ENCODE measurements at regions not wholly inside any gene's neighbourhood (a gene's known extent, or its start where the extent isn't known, plus 50 kb on each side); places are given as distances from the start of the nearest gene placed in this dataset.

DNA sequence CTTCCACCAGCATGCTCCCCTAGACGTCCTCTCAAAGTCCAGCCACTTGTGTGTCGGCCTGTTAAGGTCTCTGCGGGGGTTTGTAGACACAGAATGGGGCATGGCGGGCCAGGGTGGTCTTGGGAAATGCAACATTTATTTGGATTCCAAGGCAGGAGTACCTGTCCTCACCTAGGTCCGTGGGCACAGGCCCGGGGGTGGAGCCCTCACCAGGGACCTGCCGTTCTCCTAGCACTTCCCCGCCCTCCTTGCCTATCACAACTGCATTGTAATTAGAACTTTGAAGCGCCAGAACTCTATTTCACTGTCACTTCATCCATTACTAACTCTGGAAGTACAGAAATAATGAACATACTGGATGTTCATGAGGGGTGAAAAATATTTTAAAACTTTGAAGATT is 268.3 kb upstream of the ACTBL2 start:
- Histone ChIP-seq H2AFZ (ENCODE audit: insufficient read depth, low read depth, low read length, poor library complexity, severe bottlenecking) (no peak overlapping the region), H3K9ac (ENCODE audit: low read length) (no peak overlapping the region), H3K4me2 (replicated peaks; ENCODE audit: low read depth, low read length, poor library complexity, severe bottlenecking) (no peak overlapping the region), H3K27me3 (replicated peaks in 1 of 4; ENCODE audit: control extremely low read depth in 1 of 4, control insufficient read depth in 3 of 4, insufficient read depth in 4 of 4, low read length in 3 of 4) (peaks cover 0 to 4% (median 0%) of the 10 kb centered on the region in 4 experiments), H3K36me3 (replicated peaks in 1 of 2; ENCODE audit: control extremely low read depth in 1 of 2, control insufficient read depth in 1 of 2, extremely low read depth in 1 of 2, insufficient read depth in 2 of 2, low read length in 1 of 2) (no peaks in the 10 kb centered on the region), H4K20me1 (ENCODE audit: control insufficient read depth, insufficient read depth, low read length, poor library complexity, severe bottlenecking) (no peaks in the 10 kb centered on the region), H3K9me3 (ENCODE audit: control extremely low read depth in 1 of 3, control insufficient read depth in 2 of 3, insufficient read depth in 1 of 3, low read length in 2 of 3) (peaks cover 0 to 4% (median 0%) of the 10 kb centered on the region in 3 donors), H3K4me1 (ENCODE audit: control insufficient read depth in 2 of 2, insufficient read depth in 2 of 2, low read length in 2 of 2) (no peaks in the 10 kb centered on the region), H3K4me3 (ENCODE audit: control extremely low read depth in 1 of 5, extremely low read depth in 1 of 5, insufficient read depth in 1 of 5, low read depth in 2 of 5, low read length in 4 of 5) (no peak overlapping the region), H3K27ac (ENCODE audit: low read length in 2 of 2) (no peak overlapping the region), H3K79me2 (ENCODE audit: control insufficient read depth, insufficient read depth, low read length) (no peaks in the 10 kb centered on the region)
- no peak overlapping the region for H3K4me3 Mint-ChIP-seq
- ATAC-seq (ENCODE audit: low read depth), result no peak
- intact Hi-C loops (cut with micrococcal nuclease), result no loop called here
- no peaks in the 10 kb centered on the region for H3K4me1 Mint-ChIP-seq
- 98% methylated on average over 7 of the region's 9 CpGs for WGBS (ENCODE audit: insufficient coverage)
- H3K27me3 Mint-ChIP-seq, result peaks cover 4% of the 10 kb centered on the region
- ChIA-PET CTCF (no interaction called here), POLR2A (no interaction called here)
- no peaks in the 10 kb centered on the region for H3K9me3 Mint-ChIP-seq (ENCODE audit: insufficient read depth)
- TF ChIP-seq, protein P1, sequence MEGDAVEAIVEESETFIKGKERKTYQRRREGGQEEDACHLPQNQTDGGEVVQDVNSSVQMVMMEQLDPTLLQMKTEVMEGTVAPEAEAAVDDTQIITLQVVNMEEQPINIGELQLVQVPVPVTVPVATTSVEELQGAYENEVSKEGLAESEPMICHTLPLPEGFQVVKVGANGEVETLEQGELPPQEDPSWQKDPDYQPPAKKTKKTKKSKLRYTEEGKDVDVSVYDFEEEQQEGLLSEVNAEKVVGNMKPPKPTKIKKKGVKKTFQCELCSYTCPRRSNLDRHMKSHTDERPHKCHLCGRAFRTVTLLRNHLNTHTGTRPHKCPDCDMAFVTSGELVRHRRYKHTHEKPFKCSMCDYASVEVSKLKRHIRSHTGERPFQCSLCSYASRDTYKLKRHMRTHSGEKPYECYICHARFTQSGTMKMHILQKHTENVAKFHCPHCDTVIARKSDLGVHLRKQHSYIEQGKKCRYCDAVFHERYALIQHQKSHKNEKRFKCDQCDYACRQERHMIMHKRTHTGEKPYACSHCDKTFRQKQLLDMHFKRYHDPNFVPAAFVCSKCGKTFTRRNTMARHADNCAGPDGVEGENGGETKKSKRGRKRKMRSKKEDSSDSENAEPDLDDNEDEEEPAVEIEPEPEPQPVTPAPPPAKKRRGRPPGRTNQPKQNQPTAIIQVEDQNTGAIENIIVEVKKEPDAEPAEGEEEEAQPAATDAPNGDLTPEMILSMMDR (IDR thresholded peaks at IDR 0.05), result no peak
- no peak for TF ChIP-seq EZH2 (IDR thresholded peaks at IDR 0.05; ENCODE audit: borderline replicate concordance, insufficient read depth, low read depth, low read length, poor library complexity, severe bottlenecking)
- no peak overlapping the region for H3K27ac Mint-ChIP-seq
- no peak for DNase-seq

GRCh38 chr5:57750282-57750681 is 267.7 kb upstream of the ACTBL2 start:
- DNase-seq, result no peak
- H3K4me3 Mint-ChIP-seq, result no peak overlapping the region
- H3K27ac Mint-ChIP-seq, result no peak overlapping the region
- H3K27me3 Mint-ChIP-seq, result peaks cover 4% of the 10 kb centered on the region
- H3K4me2 ChIP-seq (replicated peaks; ENCODE audit: low read depth, low read length, poor library complexity, severe bottlenecking), result no peak overlapping the region
- H3K9me3 Mint-ChIP-seq (ENCODE audit: insufficient read depth), result no peaks in the 10 kb centered on the region
- no peak for ATAC-seq (ENCODE audit: low read depth)
- no peaks in the 10 kb centered on the region for H4K20me1 ChIP-seq (ENCODE audit: control insufficient read depth, insufficient read depth, low read length, poor library complexity, severe bottlenecking)
- WGBS (ENCODE audit: insufficient coverage), result 92% methylated on average over 8 of the region's 10 CpGs
- H3K9me3 ChIP-seq (ENCODE audit: control extremely low read depth in 1 of 3, control insufficient read depth in 2 of 3, insufficient read depth in 1 of 3, low read length in 2 of 3), result peaks cover 0 to 4% (median 0%) of the 10 kb centered on the region in 3 donors
- CTCF ChIA-PET, result interaction anchor here (1.3 kb wide), 1 partner anchor 10 kb away, joined by 4 read pairs; no protein-coding TSS in a partner anchor
- no peak overlapping the region for H3K9ac ChIP-seq (ENCODE audit: low read length)
- no peaks in the 10 kb centered on the region for H3K36me3 ChIP-seq (replicated peaks in 1 of 2; ENCODE audit: control extremely low read depth in 1 of 2, control insufficient read depth in 1 of 2, extremely low read depth in 1 of 2, insufficient read depth in 2 of 2, low read length in 1 of 2)
- H3K27me3 ChIP-seq (replicated peaks in 1 of 4; ENCODE audit: control extremely low read depth in 1 of 4, control insufficient read depth in 3 of 4, insufficient read depth in 4 of 4, low read length in 3 of 4), result peaks cover 0 to 4% (median 0%) of the 10 kb centered on the region in 4 experiments
- H3K4me1 ChIP-seq (ENCODE audit: control insufficient read depth in 2 of 2, insufficient read depth in 2 of 2, low read length in 2 of 2), result no peaks in the 10 kb centered on the region
- POLR2A ChIA-PET, result no interaction called here
- no peak overlapping the region for H3K4me3 ChIP-seq (ENCODE audit: control extremely low read depth in 1 of 5, extremely low read depth in 1 of 5, insufficient read depth in 1 of 5, low read depth in 2 of 5, low read length in 4 of 5)
- no peak overlapping the region for H3K27ac ChIP-seq (ENCODE audit: low read length in 2 of 2)
- no peaks in the 10 kb centered on the region for H3K79me2 ChIP-seq (ENCODE audit: control insufficient read depth, insufficient read depth, low read length)
- TF ChIP-seq, protein P1 (IDR thresholded peaks at IDR 0.05), result no peak
- TF ChIP-seq EZH2 (IDR thresholded peaks at IDR 0.05; ENCODE audit: borderline replicate concordance, insufficient read depth, low read depth, low read length, poor library complexity, severe bottlenecking), result no peak
- no peak overlapping the region for H2AFZ ChIP-seq (ENCODE audit: insufficient read depth, low read depth, low read length, poor library complexity, severe bottlenecking)
- intact Hi-C loops (cut with micrococcal nuclease), result no loop called here
- H3K4me1 Mint-ChIP-seq, result no peaks in the 10 kb centered on the region
